GM18867 (cell line): ENCODE measurements at regions not wholly inside any gene's neighbourhood (a gene's known extent, or its start where the extent isn't known, plus 50 kb on each side); places are given as distances from the start of the nearest gene placed in this dataset.

Source experiments
- ATAC-seq: cut with Tn5 transposase; IDR thresholded peaks from one replicate; pipeline ENCODE4 v1.9.1; 2021; ENCODE audit warnings: mild to moderate bottlenecking, moderate library complexity; ENCODE audit not compliant: unreplicated experiment

DNA sequence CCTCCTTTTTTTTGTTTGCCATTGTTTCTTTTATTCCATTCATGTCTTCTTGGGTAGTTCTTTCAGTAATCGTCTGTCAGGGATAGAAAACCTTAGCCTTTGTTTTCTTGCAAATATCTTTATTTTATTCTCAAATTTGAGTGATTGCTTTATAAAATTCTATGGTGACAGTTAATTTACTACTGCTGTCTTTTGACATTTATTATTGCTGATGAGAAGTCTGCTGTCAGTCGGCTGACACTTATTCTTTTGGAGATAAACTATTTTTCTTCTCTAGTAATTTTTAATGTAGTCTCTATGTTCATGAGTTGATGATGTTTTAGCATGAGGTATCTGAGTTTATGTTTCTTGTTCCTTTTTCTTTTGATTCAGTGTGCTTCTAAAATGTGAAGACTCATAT lies 983.8 kb downstream of the TTLL7 start:
- ATAC-seq, result no peak

DNA sequence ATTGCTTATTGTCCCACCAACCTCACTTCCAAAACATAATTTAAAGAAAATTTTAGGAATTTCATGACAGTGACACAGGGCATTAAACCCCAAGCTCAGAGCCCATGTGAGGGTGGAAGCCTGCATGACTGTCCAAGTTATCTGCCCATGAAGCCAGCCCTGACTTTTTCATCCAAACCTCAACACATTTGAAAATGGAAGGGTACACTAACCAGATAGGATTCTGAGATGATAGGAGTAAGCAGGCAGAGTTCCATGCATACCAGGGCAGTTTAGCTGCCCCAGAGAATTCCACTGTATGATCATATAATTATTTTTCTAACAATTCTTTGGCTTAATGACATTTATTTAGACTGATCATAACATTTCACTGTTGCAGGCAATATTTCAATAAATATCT lies 986.0 kb downstream of the TTLL7 start:
- no peak for ATAC-seq

DNA sequence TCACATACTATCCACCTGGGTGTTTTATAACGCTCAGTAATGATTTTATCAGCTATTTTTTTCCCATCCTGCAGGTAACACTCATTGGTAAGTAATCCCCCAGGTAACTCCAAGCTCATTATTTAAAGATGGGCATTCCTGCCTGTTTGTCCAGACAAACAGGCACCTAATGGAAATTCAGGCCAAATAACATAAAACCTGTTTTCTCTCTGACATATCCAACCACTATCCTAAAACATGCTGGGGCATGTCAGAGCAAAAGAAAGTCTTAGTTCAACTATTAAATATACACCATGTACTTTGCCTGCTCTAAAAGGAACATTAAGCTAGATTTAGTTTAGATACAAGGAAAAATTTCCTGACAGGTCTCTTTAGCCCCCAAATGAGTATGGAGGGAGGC lies 987.7 kb downstream of the TTLL7 start:
- no peak for ATAC-seq

DNA sequence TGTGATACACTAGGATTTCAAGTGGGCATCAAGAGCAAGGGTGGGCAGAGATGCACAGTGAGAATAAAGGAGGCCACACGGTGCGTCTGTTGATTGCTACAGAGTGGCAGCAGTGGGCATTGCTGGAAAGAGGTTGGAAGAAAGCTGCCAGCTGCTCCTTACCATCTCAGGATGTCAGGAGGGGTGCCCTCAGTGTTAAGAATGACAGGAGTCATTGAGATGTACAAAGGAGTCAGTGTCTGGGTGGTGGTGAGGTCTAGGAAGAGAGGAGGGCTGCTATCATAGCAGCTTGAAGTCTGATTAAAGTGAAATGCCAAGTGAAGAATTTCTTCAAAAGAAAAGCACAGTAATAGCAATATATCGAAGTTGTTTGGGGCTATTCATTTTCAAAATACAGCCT lies 992.7 kb downstream of the TTLL7 start:
- ATAC-seq, result no peak

DNA sequence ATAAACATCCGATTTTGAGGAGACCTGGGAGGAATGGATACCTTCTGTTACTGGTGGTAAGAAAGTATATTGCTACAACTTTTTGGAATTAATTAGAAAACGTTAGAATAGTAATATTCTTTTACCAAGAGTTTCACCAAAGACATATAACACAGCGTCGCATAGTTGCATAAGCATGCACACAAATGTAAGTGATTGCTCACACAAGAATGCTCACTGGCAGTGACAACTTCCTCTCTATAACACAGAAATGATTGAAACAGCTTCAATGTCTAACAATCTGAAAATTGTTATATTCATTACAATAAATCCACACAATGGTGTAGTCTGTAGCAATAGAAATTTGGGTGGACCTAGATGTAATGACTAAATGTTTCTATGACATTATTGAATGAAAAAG lies 998.6 kb downstream of the TTLL7 start:
- ATAC-seq, result no peak

DNA sequence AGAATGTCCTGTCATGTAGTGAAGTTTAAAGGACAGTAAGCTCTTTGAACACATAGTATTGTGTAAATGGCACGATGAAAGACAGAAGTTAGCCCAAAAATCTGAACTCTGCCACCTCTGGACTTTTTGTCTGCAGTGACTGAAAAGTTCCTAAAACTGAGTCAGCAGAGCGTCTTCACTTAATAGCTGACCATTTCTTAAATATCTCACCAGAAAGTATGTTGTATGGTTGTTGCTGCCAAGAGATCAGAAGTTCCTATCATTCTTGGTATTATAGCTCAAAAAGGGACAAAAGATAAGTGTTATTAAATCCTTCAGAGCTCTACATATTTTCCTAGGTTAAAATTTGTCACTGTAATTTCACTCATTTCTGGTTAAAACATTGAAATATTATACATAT lies 1003.0 kb downstream of the TTLL7 start:
- no peak for ATAC-seq

DNA sequence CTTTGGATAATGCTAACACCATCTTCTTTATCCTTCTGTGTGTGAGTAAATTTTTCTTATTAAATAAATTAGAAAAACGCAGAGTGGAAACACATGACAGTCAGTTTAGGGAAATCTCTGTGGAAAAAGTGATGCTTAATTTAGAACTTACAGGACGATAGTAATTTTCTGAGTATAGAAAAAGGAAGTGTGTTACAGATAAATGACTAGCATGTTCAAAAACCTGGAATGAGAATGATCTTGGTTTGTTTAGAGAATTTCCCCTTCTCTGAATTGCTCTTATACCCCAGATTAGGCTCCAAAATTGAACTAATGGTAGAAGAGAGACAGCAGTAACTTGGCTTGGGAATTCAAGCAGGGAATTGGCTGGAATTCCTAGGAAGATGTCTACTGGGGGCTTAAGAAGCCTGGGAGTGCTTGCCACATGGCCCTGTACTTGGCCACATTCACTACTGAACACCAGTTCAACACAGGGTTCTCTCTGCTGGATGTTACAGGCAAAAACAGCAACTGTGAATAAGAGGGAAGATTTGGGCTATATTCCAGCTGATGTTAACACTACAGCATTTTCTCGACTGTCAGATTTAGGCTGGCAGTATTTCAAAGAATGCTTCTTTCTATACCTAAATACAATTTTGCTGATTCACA lies 1004.2 kb downstream of the TTLL7 start:
- no peak for ATAC-seq

DNA sequence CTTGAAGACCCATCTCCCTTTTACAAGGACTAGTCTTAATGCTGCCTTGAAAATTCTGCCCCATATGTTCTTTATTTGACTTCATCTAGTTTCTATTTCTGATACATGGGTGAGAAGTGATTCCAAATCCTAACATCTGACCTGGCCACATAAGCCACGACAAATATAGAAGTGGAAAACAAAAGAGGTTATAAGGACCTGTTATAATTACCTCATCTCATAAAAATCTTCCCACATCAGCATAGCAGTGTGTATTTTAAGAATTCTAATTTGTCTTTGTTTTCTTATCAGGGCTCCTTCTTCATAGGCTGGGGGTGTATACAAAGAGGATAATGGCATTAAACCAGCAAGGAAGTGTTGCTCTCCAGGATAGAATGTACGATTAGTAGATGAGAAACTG lies 1007.4 kb downstream of the TTLL7 start:
- no peak for ATAC-seq

DNA sequence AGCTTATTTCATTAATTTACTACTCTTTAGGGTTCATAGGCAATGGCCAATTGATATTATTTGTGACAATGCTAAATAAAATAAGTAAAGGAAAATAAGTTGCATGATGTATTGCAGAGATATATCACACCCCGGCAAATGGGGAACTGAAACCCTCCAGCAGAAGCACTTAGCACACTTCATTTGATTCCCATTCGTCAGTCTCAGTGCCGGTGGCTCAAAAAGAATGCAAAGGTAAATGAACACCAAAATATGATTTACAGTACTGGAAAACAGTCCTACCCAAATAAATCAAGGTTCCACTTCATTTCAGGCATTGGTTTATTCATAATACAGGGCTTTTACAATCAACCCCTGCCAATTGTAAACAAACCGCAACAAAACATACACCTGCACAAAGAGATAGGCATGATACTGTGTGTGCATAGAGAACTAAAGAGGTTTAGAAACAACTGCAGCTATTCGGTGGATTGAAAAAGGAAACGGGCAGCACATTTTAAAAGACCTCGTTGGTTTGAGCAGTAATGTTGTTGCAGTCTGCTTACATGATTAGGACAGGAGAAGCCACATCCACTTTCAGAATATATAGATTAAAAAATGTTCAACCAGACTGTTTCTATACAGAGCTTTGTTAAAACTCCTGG lies 1019.2 kb downstream of the TTLL7 start:
- ATAC-seq, result peak; percentile 99

DNA sequence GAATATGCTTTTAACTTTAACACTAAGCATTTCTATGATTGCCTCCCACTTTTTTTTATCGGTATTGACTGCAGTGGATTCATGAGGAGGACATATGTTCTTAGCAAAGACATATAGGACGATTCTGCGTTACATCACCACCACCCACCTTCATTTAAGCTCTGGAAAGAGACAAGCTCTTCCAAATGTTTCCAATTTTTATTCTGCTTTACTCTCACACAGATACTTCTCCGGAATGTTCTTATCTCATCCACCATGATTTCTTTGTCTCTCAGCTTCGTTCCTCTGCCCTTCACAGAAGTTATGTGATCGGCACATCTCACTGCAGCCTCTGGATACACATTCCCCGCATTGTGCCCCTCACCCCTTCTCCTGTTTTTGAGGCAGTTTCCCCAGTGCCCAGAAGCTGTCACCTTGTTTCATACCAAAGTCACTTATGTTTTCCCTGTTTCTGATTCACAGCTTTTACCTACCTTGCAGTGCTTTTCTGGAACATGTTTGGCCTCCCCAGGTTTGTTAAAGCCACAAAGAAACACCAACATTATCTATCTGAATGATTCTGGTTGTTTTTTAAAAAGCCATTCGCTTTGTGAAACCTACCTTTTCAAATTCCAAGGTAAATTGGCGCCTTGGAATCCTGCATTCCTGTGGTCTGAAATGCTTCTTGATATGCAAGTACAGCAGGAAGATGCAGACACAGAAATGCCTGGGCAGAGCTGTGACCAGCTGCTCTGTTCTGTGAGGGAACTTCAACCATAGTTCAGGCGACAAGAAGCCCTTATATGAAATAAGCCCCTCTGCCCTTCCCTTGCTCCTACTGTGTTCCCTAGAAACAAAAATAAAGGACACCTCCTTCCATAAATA lies 1020.2 kb downstream of the TTLL7 start:
- no peak for ATAC-seq

DNA sequence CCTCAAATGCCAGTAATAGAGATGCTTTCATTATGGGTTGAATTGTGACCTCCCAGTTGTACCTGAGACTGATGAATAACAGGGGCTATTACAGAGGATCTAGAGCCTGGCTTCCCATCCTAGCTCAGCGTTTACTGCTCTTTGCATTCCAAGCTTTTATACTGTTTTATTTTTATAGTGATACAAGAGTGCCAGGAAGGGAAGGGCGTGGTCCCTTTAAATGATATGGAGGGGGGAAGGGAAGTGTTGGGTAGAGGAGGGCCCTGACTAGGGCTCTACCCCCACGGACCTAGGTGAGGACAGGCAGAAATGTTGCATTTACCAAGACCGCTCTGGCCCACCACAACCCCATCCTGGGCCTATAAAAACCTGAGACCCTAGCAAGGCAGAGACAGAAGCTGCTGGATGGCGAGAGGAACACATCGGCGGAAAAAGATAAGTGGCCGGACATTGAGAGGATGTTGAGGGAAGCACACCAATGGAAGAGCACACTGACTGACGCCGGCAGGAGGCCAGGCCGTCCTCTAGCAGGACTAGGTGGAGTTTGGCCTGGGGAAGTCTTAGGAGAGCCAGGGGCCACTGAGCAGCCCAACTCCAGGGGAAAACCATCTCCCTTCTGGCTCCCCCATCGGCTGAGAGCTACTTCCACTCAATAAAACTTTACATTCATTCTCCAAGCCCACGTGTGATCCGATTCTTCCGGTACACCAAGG lies 1025.9 kb downstream of the TTLL7 start:
- no peak for ATAC-seq

DNA sequence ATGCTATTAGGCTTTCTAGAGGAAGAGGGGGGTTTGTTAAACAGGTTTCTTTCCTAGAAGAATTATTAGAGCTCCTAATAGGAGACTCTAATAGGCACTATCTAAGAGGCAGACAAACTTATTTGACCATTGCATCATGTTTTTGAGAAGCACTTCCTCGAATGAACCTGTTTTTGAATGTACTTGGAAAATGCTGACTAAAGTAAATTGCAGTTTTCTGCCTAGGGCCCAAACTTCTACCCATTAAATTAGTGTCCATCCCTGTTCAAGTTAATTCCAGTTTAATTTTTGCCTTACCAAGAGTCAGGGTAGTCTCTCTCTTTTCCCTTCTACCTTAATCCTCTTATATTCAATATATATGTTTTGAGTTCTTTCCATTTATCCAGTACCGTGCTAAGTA lies 1029.6 kb downstream of the TTLL7 start:
- ATAC-seq, result no peak

DNA sequence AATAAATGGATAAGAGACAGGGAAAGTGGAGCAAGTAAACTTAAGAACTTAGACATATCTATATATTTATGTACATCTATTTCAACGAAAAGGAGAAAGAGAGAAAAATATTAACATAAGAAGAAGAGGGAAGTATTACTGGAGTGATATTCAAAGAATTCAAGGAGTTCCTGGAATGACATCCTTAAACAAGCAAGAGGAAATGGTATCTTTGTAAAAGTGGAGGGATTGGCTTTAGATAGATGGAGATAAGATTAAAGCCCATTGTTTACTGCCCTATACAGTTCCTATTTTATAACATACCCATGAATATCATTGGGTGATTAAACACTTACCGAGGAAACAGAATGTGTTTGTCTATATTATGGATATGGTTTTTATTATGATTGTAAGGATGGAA lies 1036.3 kb downstream of the TTLL7 start:
- no peak for ATAC-seq

DNA sequence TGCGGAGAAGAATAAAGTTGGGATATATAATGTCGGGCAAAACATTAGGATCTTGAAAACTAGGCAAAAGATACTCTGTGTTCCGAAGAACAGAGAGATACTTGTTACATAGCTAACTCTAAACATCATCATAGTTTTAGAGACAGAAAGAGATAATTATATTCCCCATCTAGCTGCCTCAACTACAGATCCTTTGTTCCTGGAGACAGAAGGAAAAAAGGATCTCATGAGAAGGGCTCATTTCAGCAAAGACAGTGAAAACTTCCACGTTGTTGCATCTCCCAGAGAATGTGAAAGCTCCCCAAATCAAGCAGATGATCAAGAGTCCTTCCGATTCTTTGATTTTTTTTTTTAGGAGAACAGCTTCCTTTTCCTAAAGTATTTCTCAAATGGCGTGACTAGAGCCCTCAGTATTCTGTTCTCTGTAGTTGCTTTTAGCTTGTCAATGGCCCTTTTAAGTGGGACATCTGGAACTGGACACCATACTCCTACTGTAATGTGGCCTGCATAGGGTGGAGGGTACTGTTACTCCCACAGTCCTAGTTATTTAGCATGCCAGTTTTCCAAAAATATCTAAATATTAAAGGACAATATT lies 1048.2 kb downstream of the TTLL7 start:
- no peak for ATAC-seq

DNA sequence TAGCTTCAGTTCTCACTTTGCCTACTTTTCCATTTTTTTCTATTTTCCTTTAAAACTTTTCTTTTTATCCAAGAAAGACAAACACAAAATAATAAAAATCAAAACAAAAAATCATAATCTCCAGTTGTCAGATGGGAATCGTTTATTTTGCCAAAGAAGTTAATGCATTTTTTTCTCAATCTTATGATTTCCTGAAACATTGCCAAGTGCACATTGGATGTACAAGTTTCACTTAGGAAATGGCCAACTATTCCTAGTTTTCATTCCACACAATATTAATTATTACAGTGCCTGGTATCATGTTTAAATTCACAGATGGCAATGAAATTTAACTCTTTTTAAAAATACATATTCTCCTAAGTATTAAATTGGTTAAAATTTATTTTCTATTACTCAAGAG lies 1050.5 kb downstream of the TTLL7 start:
- no peak for ATAC-seq

DNA sequence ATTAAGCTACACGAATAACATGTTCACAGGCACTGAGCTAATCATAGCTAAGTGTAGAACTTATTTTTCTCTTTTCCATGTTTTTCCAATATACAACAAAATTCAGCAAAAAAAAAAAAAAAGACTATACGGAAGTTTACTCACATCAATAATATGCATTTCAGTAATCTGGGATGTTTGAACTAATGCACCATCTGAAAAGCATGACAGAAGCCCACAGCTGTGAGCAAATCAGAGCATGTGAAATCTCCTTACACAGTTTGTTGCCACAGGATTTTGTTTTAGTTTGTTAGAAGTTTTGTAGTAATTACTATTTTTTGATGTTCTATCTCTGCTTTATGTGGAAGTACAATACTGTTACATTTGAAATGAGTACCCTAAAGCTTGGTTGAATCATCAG lies 1051.7 kb downstream of the TTLL7 start:
- ATAC-seq, result no peak

DNA sequence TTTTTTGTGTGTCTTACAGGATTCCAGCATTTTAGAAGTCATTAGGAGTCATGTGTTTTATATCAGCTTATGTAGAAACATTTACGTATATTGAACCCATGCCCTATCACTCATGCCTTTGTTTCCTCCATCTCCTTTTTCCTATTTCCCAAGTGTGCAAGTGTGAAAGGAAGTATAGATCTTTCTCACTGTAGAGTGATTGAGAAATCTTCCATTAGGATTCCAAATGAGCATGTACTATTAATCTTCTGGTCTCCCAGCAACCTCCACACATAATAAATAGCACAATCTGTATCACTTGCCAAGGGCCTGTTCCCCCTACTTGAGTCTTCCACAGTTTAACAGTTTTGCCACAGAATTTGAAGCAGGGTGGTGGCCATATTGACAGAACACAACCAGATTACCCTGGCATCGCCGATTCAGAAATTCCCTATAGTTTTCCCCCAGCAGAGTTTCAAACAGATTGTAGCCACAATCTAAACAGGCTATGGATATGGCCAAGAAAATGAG lies 1052.8 kb downstream of the TTLL7 start:
- no peak for ATAC-seq

DNA sequence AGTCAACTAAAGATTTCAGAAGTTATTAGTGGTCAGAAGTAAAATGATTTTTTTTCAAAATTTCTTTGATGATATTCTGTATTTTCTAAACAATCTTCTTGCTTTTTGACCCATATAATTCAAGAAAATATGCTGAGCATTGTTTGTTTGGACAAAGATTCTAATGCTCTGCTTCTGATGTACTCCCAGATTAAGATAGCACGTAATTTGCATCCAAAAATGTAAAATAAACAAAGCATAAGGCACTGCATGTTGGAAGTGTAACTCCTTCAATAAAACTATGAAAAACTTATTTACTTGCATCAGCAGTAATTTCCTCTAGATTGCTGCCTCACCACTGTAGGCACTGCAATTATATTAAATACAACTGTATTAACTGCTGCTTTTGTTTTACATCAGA lies 1054.1 kb downstream of the TTLL7 start:
- ATAC-seq, result no peak

DNA sequence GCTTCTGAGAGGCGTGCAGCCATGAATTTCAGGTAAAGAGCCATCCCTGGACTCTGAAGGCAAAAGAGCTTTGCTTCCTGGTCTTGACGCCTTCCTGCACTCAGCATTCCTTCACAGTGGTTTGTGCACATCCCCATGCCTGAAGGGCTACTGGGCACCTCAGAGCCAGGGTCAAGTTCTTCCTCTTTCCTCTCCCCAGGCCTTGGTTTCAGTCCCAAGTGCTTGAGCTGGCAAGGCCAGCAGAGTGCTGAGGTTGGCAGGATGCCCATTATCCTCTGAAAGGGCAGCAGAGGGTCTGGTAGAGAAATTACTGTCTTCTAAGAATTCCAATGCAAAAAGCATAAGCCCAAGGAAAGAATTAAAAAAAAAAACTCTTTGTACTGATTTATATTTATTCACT lies 1064.9 kb downstream of the TTLL7 start:
- no peak for ATAC-seq

DNA sequence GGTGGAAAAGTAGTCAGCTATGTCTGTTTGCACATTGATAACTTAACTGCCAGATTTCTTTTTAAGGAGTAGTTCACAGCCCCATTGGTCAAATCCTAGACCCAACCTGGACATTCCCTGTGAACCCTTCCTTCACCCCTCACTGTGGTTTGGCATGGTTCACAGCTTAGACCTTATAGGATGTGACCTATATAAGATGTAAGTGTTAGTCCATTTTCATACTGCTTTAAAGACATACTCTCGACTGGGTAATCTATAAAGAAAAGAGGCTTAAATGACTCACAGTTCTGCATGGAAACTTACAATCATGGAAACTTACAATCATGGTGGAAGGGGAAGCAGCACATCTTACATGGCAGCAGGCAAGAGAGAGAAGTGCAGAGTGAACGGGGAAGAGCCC lies 1066.2 kb downstream of the TTLL7 start:
- ATAC-seq, result no peak

DNA sequence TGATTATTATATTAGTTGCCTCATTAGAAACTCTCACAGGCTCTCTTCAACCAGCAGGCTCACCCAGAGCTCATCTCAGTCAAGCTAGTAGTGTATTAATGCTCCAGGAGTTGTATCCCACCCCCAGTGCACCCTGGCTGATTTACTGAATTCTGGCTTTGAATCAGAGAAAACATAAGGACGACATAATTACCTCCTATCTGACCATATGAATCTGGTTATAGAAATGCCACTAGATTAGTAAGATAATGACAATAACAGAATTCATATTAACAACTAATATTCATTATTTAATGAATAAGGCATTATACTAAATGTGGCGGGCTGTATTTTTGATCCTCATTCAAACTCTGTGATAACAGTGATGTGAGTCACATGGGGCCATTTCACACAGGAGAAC lies 1066.7 kb downstream of the TTLL7 start:
- ATAC-seq, result no peak
